ENCODE measurements at regions not wholly inside any gene's neighbourhood (a gene's known extent, or its start where the extent isn't known, plus 50 kb on each side); places are given as distances from the start of the nearest gene placed in this dataset.

GRCh38 chr1:79226963-79227362, 220.4 kb upstream of the ADGRL4 start:
- Mint-ChIP-seq H3K27me3 (ENCODE audit: low read depth in 3 of 3) (no peaks in the 10 kb centered on the region), H3K27ac (no peak overlapping the region), H3K4me3 (no peak overlapping the region), H3K4me1 (no peaks in the 10 kb centered on the region), H3K36me3 (no peaks in the 10 kb centered on the region), H3K9me3 (peaks cover 0 to 12% (median 5%) of the 10 kb centered on the region in 7 donors)
- TF ChIP-seq, protein P1, sequence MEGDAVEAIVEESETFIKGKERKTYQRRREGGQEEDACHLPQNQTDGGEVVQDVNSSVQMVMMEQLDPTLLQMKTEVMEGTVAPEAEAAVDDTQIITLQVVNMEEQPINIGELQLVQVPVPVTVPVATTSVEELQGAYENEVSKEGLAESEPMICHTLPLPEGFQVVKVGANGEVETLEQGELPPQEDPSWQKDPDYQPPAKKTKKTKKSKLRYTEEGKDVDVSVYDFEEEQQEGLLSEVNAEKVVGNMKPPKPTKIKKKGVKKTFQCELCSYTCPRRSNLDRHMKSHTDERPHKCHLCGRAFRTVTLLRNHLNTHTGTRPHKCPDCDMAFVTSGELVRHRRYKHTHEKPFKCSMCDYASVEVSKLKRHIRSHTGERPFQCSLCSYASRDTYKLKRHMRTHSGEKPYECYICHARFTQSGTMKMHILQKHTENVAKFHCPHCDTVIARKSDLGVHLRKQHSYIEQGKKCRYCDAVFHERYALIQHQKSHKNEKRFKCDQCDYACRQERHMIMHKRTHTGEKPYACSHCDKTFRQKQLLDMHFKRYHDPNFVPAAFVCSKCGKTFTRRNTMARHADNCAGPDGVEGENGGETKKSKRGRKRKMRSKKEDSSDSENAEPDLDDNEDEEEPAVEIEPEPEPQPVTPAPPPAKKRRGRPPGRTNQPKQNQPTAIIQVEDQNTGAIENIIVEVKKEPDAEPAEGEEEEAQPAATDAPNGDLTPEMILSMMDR (IDR thresholded peaks at IDR 0.05) = no peak
- Histone ChIP-seq H3K36me3 (replicated peaks in 1 of 2; ENCODE audit: control insufficient read depth in 1 of 2, insufficient read depth in 2 of 2, low read length in 2 of 2) (no peaks in the 10 kb centered on the region), H3K79me2 (ENCODE audit: insufficient read depth, low read length) (no peaks in the 10 kb centered on the region), H2AFZ (ENCODE audit: insufficient read depth, low read depth, low read length, poor library complexity, severe bottlenecking) (no peak overlapping the region), H3K27me3 (ENCODE audit: control insufficient read depth in 2 of 2, insufficient read depth in 2 of 2, low read length in 2 of 2) (no peaks in the 10 kb centered on the region), H3K27ac (ENCODE audit: low read depth in 1 of 2, low read length in 2 of 2) (no peak overlapping the region), H3K9ac (ENCODE audit: insufficient read depth, low read length, poor library complexity, severe bottlenecking) (no peak overlapping the region), H3K4me3 (replicated peaks in 1 of 3; ENCODE audit: low read depth in 2 of 3, low read length in 3 of 3) (no peak overlapping the region), H4K20me1 (ENCODE audit: insufficient read depth, low read length) (no peaks in the 10 kb centered on the region), H3K4me2 (replicated peaks; ENCODE audit: extremely low read depth, low read length, poor library complexity, severe bottlenecking) (no peak overlapping the region), H3K9me3 (replicated peaks in 1 of 2; ENCODE audit: control insufficient read depth in 1 of 2, insufficient read depth in 1 of 2, low read length in 2 of 2) (peaks cover 6 to 14% of the 10 kb centered on the region in 2 donors), H3K4me1 (ENCODE audit: control insufficient read depth in 1 of 2, insufficient read depth in 2 of 2, low read length in 2 of 2) (no peaks in the 10 kb centered on the region)
- intact Hi-C loops (cut with micrococcal nuclease) = no loop called here
- DNase-seq = no peak
- no CpG with 5 or more reads among the region's 2 CpGs for WGBS (ENCODE audit: insufficient coverage)

DNA sequence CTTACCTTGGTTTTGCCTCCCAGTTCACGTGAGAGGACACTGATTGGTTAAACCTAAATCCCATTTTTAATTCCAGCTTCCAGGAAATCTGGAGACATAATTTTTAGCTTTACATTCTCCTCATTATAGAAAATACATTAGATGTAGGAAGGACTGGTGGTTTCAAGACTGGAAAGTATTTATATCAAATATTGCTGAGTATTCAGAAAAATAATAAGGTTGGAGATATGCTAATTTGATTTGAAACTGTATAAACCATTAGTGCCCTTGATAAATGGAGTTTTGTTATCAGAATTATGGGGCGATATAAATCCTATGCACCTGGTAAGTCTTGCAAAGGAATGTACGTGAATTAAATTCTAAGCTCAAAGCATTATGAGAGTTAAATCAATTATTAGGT, 218.0 kb upstream of the ADGRL4 start:
- Histone ChIP-seq H3K9me3 (replicated peaks in 1 of 2; ENCODE audit: control insufficient read depth in 1 of 2, insufficient read depth in 1 of 2, low read length in 2 of 2) (peaks cover 20 to 21% of the 10 kb centered on the region in 2 donors), H2AFZ (ENCODE audit: insufficient read depth, low read depth, low read length, poor library complexity, severe bottlenecking) (no peak overlapping the region), H3K4me2 (replicated peaks; ENCODE audit: extremely low read depth, low read length, poor library complexity, severe bottlenecking) (no peak overlapping the region), H3K4me3 (replicated peaks in 1 of 3; ENCODE audit: low read depth in 2 of 3, low read length in 3 of 3) (no peak overlapping the region), H4K20me1 (ENCODE audit: insufficient read depth, low read length) (no peaks in the 10 kb centered on the region), H3K36me3 (replicated peaks in 1 of 2; ENCODE audit: control insufficient read depth in 1 of 2, insufficient read depth in 2 of 2, low read length in 2 of 2) (no peaks in the 10 kb centered on the region), H3K27me3 (ENCODE audit: control insufficient read depth in 2 of 2, insufficient read depth in 2 of 2, low read length in 2 of 2) (no peaks in the 10 kb centered on the region), H3K4me1 (ENCODE audit: control insufficient read depth in 1 of 2, insufficient read depth in 2 of 2, low read length in 2 of 2) (no peaks in the 10 kb centered on the region), H3K9ac (ENCODE audit: insufficient read depth, low read length, poor library complexity, severe bottlenecking) (no peak overlapping the region), H3K79me2 (ENCODE audit: insufficient read depth, low read length) (no peaks in the 10 kb centered on the region), H3K27ac (ENCODE audit: low read depth in 1 of 2, low read length in 2 of 2) (no peak overlapping the region)
- Mint-ChIP-seq H3K27me3 (ENCODE audit: low read depth in 3 of 3) (no peaks in the 10 kb centered on the region), H3K4me1 (no peaks in the 10 kb centered on the region), H3K4me3 (no peak overlapping the region), H3K9me3 (peaks cover 7 to 26% (median 9%) of the 10 kb centered on the region in 7 donors), H3K36me3 (no peaks in the 10 kb centered on the region), H3K27ac (no peak overlapping the region)
- DNase-seq = no peak
- no CpG with 5 or more reads among the region's 3 CpGs for WGBS (ENCODE audit: insufficient coverage)
- intact Hi-C loops (cut with micrococcal nuclease) = no loop called here
- TF ChIP-seq, protein P1 (IDR thresholded peaks at IDR 0.05) = no peak
